ENCODE measurements at regions not wholly inside any gene's neighbourhood (a gene's known extent, or its start where the extent isn't known, plus 50 kb on each side); places are given as distances from the start of the nearest gene placed in this dataset.

DNA sequence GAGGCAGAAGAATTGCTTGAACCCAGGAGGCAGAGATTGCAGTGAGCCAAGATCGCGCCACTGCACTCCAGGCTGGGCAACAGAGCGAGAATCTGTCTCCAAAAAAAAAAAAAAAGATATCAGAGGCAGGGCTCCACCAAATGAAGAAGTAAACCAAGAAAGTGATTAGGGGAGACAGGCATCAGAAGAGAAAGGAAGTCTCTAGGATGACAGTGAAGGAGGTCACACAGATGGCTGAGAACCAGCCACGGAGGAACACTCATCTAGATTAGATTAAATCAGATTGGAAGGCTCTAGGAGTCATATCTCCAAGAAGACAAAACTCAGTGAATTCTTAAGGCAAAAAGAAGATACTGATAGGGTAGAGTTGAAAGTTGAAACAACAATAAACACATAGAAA is 102.2 kb upstream of the CCDC28A start:
- TF ChIP-seq ZNF202 (tag by site-specific recombination; IDR thresholded peaks at IDR 0.05; ENCODE audit: borderline replicate concordance) (no peak), ZNF341 (tag by site-specific recombination; IDR thresholded peaks at IDR 0.05; ENCODE audit: low read depth) (no peak), ZNF133 (tag by site-specific recombination; IDR thresholded peaks at IDR 0.05) (no peak), HOXC10 (CRISPR knock-in tag; IDR thresholded peaks at IDR 0.05) (no peak)
- TF ChIP-seq, protein P1, sequence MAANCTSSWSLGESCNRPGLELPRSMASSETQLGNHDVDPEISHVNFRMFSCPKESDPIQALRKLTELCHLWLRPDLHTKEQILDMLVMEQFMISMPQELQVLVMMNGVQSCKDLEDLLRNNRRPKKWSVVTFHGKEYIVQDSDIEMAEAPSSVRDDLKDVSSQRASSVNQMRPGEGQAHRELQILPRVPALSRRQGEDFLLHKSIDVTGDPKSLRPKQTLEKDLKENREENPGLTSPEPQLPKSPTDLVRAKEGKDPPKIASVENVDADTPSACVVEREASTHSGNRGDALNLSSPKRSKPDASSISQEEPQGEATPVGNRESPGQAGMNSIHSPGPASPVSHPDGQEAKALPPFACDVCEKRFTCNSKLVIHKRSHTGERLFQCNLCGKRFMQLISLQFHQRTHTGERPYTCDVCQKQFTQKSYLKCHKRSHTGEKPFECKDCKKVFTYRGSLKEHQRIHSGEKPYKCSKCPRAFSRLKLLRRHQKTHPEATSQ (tag by site-specific recombination; IDR thresholded peaks at IDR 0.05) = no peak
- TF ChIP-seq, protein P2, sequence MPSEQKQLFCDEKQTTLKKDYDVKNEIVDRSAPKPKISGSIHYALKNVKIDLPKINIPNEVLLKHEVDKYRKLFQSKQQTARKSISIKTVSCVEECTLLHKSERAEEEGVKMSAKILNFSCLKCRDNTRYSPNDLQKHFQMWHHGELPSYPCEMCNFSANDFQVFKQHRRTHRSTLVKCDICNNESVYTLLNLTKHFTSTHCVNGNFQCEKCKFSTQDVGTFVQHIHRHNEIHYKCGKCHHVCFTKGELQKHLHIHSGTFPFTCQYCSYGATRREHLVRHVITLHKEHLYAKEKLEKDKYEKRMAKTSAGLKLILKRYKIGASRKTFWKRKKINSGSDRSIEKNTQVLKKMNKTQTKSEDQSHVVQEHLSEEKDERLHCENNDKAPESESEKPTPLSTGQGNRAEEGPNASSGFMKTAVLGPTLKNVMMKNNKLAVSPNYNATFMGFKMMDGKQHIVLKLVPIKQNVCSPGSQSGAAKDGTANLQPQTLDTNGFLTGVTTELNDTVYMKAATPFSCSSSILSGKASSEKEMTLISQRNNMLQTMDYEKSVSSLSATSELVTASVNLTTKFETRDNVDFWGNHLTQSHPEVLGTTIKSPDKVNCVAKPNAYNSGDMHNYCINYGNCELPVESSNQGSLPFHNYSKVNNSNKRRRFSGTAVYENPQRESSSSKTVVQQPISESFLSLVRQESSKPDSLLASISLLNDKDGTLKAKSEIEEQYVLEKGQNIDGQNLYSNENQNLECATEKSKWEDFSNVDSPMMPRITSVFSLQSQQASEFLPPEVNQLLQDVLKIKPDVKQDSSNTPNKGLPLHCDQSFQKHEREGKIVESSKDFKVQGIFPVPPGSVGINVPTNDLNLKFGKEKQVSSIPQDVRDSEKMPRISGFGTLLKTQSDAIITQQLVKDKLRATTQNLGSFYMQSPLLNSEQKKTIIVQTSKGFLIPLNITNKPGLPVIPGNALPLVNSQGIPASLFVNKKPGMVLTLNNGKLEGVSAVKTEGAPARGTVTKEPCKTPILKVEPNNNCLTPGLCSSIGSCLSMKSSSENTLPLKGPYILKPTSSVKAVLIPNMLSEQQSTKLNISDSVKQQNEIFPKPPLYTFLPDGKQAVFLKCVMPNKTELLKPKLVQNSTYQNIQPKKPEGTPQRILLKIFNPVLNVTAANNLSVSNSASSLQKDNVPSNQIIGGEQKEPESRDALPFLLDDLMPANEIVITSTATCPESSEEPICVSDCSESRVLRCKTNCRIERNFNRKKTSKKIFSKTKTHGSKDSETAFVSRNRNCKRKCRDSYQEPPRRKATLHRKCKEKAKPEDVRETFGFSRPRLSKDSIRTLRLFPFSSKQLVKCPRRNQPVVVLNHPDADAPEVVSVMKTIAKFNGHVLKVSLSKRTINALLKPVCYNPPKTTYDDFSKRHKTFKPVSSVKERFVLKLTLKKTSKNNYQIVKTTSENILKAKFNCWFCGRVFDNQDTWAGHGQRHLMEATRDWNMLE (tag by site-specific recombination; conservative IDR thresholded peaks at IDR 0.05; ENCODE audit: low read depth) = no peak
- TF ChIP-seq, protein P3, sequence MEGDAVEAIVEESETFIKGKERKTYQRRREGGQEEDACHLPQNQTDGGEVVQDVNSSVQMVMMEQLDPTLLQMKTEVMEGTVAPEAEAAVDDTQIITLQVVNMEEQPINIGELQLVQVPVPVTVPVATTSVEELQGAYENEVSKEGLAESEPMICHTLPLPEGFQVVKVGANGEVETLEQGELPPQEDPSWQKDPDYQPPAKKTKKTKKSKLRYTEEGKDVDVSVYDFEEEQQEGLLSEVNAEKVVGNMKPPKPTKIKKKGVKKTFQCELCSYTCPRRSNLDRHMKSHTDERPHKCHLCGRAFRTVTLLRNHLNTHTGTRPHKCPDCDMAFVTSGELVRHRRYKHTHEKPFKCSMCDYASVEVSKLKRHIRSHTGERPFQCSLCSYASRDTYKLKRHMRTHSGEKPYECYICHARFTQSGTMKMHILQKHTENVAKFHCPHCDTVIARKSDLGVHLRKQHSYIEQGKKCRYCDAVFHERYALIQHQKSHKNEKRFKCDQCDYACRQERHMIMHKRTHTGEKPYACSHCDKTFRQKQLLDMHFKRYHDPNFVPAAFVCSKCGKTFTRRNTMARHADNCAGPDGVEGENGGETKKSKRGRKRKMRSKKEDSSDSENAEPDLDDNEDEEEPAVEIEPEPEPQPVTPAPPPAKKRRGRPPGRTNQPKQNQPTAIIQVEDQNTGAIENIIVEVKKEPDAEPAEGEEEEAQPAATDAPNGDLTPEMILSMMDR (tag by site-specific recombination; IDR thresholded peaks at IDR 0.05) = no peak

Measured in HEK293 (cell line).